ENCODE measurements at regions not wholly inside any gene's neighbourhood (a gene's known extent, or its start where the extent isn't known, plus 50 kb on each side); places are given as distances from the start of the nearest gene placed in this dataset.

DNA sequence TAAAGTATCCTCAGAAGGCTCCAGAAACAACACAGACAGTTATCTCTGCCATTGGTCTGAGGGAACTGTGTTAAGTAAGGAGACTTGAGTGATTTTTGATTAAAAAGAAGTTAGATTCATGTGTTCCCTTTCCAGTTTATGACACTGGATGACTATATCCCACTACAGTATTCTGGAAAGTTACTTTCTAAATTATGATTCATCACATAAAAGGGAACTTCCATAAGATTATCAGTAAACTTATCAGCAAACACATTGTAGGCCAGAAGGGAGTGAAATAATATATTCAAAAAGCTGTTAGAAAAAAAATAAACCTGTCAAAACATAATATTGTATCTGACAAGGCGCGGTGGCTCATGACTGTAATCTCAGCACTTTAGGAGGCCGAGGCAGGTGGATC lies 700.0 kb downstream of the SLITRK6 start:
- TF ChIP-seq, protein P1, sequence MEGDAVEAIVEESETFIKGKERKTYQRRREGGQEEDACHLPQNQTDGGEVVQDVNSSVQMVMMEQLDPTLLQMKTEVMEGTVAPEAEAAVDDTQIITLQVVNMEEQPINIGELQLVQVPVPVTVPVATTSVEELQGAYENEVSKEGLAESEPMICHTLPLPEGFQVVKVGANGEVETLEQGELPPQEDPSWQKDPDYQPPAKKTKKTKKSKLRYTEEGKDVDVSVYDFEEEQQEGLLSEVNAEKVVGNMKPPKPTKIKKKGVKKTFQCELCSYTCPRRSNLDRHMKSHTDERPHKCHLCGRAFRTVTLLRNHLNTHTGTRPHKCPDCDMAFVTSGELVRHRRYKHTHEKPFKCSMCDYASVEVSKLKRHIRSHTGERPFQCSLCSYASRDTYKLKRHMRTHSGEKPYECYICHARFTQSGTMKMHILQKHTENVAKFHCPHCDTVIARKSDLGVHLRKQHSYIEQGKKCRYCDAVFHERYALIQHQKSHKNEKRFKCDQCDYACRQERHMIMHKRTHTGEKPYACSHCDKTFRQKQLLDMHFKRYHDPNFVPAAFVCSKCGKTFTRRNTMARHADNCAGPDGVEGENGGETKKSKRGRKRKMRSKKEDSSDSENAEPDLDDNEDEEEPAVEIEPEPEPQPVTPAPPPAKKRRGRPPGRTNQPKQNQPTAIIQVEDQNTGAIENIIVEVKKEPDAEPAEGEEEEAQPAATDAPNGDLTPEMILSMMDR (IDR thresholded peaks at IDR 0.05; ENCODE audit: low read depth, low read length): no peak
- no peak for TF ChIP-seq EZH2phosphoT487 (IDR thresholded peaks at IDR 0.05; ENCODE audit: low read depth)
